ENCODE measurements at regions not wholly inside any gene's neighbourhood (a gene's known extent, or its start where the extent isn't known, plus 50 kb on each side); places are given as distances from the start of the nearest gene placed in this dataset.

DNA sequence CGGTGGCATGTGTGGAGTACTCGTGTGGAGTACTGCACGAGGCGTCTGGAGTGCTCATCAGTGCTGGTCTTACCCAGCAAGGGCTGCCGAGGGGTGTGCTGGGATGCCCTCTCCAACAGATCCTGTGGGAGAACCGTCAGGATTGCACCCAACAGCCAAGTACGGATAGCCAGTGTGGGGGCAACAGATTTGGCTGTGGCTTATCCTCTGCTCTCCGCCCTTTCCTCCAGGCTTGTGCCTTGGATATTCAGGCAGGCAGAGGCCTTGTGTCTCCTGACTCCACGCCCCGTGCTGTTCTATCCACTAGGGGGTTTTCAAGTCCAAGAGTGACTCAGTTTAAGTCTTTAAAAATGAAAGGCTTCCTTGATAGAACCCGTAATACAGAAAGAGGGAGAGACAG is 321.0 kb upstream of the HS6ST1 start:
- TF ChIP-seq, protein P1, sequence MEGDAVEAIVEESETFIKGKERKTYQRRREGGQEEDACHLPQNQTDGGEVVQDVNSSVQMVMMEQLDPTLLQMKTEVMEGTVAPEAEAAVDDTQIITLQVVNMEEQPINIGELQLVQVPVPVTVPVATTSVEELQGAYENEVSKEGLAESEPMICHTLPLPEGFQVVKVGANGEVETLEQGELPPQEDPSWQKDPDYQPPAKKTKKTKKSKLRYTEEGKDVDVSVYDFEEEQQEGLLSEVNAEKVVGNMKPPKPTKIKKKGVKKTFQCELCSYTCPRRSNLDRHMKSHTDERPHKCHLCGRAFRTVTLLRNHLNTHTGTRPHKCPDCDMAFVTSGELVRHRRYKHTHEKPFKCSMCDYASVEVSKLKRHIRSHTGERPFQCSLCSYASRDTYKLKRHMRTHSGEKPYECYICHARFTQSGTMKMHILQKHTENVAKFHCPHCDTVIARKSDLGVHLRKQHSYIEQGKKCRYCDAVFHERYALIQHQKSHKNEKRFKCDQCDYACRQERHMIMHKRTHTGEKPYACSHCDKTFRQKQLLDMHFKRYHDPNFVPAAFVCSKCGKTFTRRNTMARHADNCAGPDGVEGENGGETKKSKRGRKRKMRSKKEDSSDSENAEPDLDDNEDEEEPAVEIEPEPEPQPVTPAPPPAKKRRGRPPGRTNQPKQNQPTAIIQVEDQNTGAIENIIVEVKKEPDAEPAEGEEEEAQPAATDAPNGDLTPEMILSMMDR (IDR thresholded peaks at IDR 0.05): no peak
- TF ChIP-seq, protein P2, sequence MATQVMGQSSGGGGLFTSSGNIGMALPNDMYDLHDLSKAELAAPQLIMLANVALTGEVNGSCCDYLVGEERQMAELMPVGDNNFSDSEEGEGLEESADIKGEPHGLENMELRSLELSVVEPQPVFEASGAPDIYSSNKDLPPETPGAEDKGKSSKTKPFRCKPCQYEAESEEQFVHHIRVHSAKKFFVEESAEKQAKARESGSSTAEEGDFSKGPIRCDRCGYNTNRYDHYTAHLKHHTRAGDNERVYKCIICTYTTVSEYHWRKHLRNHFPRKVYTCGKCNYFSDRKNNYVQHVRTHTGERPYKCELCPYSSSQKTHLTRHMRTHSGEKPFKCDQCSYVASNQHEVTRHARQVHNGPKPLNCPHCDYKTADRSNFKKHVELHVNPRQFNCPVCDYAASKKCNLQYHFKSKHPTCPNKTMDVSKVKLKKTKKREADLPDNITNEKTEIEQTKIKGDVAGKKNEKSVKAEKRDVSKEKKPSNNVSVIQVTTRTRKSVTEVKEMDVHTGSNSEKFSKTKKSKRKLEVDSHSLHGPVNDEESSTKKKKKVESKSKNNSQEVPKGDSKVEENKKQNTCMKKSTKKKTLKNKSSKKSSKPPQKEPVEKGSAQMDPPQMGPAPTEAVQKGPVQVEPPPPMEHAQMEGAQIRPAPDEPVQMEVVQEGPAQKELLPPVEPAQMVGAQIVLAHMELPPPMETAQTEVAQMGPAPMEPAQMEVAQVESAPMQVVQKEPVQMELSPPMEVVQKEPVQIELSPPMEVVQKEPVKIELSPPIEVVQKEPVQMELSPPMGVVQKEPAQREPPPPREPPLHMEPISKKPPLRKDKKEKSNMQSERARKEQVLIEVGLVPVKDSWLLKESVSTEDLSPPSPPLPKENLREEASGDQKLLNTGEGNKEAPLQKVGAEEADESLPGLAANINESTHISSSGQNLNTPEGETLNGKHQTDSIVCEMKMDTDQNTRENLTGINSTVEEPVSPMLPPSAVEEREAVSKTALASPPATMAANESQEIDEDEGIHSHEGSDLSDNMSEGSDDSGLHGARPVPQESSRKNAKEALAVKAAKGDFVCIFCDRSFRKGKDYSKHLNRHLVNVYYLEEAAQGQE (IDR thresholded peaks at IDR 0.05; ENCODE audit: low read depth, low read length): no peak
- TF ChIP-seq, protein P3, sequence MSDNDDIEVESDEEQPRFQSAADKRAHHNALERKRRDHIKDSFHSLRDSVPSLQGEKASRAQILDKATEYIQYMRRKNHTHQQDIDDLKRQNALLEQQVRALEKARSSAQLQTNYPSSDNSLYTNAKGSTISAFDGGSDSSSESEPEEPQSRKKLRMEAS (IDR thresholded peaks at IDR 0.05; ENCODE audit: low read depth): no peak
- no peak for TF ChIP-seq TAF1 (IDR thresholded peaks at IDR 0.05; ENCODE audit: borderline replicate concordance, low read depth, low read length)

All from SK-N-SH (cell line).